RWPE1 (cell line): ENCODE measurements at regions not wholly inside any gene's neighbourhood (a gene's known extent, or its start where the extent isn't known, plus 50 kb on each side); places are given as distances from the start of the nearest gene placed in this dataset.

Experiments used
- CTCF ChIA-PET: fragments of 350-600 bp; sonication (Branson Sonifier 250); formaldehyde crosslinking; extraction: SDS; loops from one replicate; lab custom pipeline; 2021; lab: Yijun Ruan, JAX
- POLR2A ChIA-PET: fragments of 400-600 bp; formaldehyde crosslinking; extraction: SDS; loops from one replicate; lab custom pipeline; 2020; ENCODE audit warnings: antibody characterized with exemption; ENCODE audit not compliant: low non-redundant PET; lab: Yijun Ruan, JAX
- DNase-seq: peaks from one replicate; pipeline ENCODE4 v3.0.0; 2012; ENCODE audit warnings: low spot score
- H3K27ac ChIP-seq: fragments of 450-650 bp; 2 replicates; pipeline ENCODE4 v1.5.1; 2017
- CTCF ChIP-seq: fragments of 450-650 bp; conservative IDR thresholded peaks from 2 replicates; pipeline ENCODE4 v1.5.1; 2017; ENCODE audit warnings: low read depth, mild to moderate bottlenecking

- H3K27ac ChIP-seq, result no peak overlapping the region
- no peak for DNase-seq
- POLR2A ChIA-PET, result no interaction called here
- CTCF ChIA-PET, result no interaction called here
- no peak for TF ChIP-seq CTCF
Observed at GRCh38 chr5:158545949-158546530, 553.7 kb downstream of the EBF1 start.

GRCh38 chr5:158544388-158545339, 555.1 kb downstream of the EBF1 start:
- TF ChIP-seq CTCF, result no peak
- no peak for DNase-seq
- CTCF ChIA-PET, result no interaction called here
- H3K27ac ChIP-seq, result no peak overlapping the region
- POLR2A ChIA-PET, result no interaction called here

- CTCF ChIA-PET, result interaction anchor here (0.8 kb wide), 1 partner anchor 369 kb away, joined by 3 read pairs; no protein-coding TSS in a partner anchor
- no peak for TF ChIP-seq CTCF
- H3K27ac ChIP-seq, result no peak overlapping the region
- POLR2A ChIA-PET, result no interaction called here
- DNase-seq, result no peak
Observed at GRCh38 chr5:158543539-158544387, 556.0 kb downstream of the EBF1 start.

- H3K27ac ChIP-seq, result no peak overlapping the region
- no peak for DNase-seq
- CTCF ChIA-PET, result interaction anchor here (0.6 to 1.0 kb wide), 2 partner anchors 29 to 501 kb away, joined by 3 to 4 read pairs; no protein-coding TSS in a partner anchor
- POLR2A ChIA-PET, result no interaction called here
- no peak for TF ChIP-seq CTCF
Observed at GRCh38 chr5:158541536-158542297, 558.0 kb downstream of the EBF1 start.

GRCh38 chr5:158538506-158539074, 561.1 kb downstream of the EBF1 start:
- no peak for DNase-seq
- TF ChIP-seq CTCF, result no peak
- CTCF ChIA-PET, result interaction anchor here (0.6 to 0.9 kb wide), 4 partner anchors 251 to 600 kb away, joined by 3 to 4 read pairs (median 3); no protein-coding TSS in a partner anchor
- POLR2A ChIA-PET, result no interaction called here
- H3K27ac ChIP-seq, result no peak overlapping the region
